KMS-11 (cell line): ENCODE measurements at regions not wholly inside any gene's neighbourhood (a gene's known extent, or its start where the extent isn't known, plus 50 kb on each side); places are given as distances from the start of the nearest gene placed in this dataset.
A peak's percentile ranks its signal among the peaks of the same experiment; 100 is the strongest.

Experiments used
- H2AFZ ChIP-seq: fragments of 200-600 bp; sonication (generic); 2 replicates; pipeline ENCODE4 v1.6.1; 2016; ENCODE audit warnings: antibody characterized with exemption, mixed run types, low read depth
- H3K27ac ChIP-seq: fragments of 200-600 bp; sonication (generic); 2 replicates; pipeline ENCODE4 v1.6.1; 2016; ENCODE audit warnings: mild to moderate bottlenecking, mixed run types
- H3K27me3 ChIP-seq: fragments of 200-600 bp; sonication (generic); 2 replicates; pipeline ENCODE4 v1.6.1; 2017; ENCODE audit warnings: mild to moderate bottlenecking, low read depth, mixed run types, moderate library complexity; ENCODE audit not compliant: insufficient read depth
- H3K36me3 ChIP-seq: fragments of 200-600 bp; sonication (generic); 2 replicates; pipeline ENCODE4 v1.6.1; 2017; ENCODE audit warnings: mild to moderate bottlenecking, mixed run types; ENCODE audit not compliant: insufficient read depth
- H3K4me1 ChIP-seq: fragments of 200-600 bp; sonication (generic); 2 replicates; pipeline ENCODE4 v1.6.1; 2016; ENCODE audit warnings: mild to moderate bottlenecking, low read depth, mixed run types; ENCODE audit not compliant: poor library complexity, severe bottlenecking
- H3K4me2 ChIP-seq: fragments of 200-600 bp; sonication (generic); 2 replicates; pipeline ENCODE4 v1.7.0; 2016; ENCODE audit warnings: mild to moderate bottlenecking, mixed run types
- H3K4me3 ChIP-seq: fragments of 200-600 bp; sonication (generic); IDR thresholded peaks from 2 replicates; pipeline ENCODE4 v1.6.1; 2017; ENCODE audit warnings: low read depth, low read length, mixed read lengths; ENCODE audit not compliant: insufficient read depth
- H3K79me2 ChIP-seq: fragments of 200-600 bp; sonication (generic); 2 replicates; pipeline ENCODE4 v1.6.1; 2016; ENCODE audit warnings: low read depth, mixed run types; ENCODE audit not compliant: insufficient read depth
- H3K9ac ChIP-seq: fragments of 200-600 bp; sonication (generic); 2 replicates; pipeline ENCODE4 v1.6.1; 2016; ENCODE audit warnings: mild to moderate bottlenecking, mixed run types
- H4K20me1 ChIP-seq: fragments of 200-600 bp; sonication (generic); 2 replicates; pipeline ENCODE4 v1.6.1; 2016; ENCODE audit warnings: mild to moderate bottlenecking, mixed run types; ENCODE audit not compliant: insufficient read depth
- CTCF ChIP-seq: fragments of 200-600 bp; sonication (generic); conservative IDR thresholded peaks from 2 replicates; pipeline ENCODE4 v1.6.1; 2017; ENCODE audit warnings: low read depth, mild to moderate bottlenecking, antibody characterized with exemption, low read length, moderate library complexity, mixed read lengths

GRCh38 chr4:138537731-138538490 is 295.8 kb upstream of the SLC7A11 start:
- H3K27ac ChIP-seq: no peak overlapping the region
- H3K4me1 ChIP-seq: no peaks in the 10 kb centered on the region
- H3K27me3 ChIP-seq: no peaks in the 10 kb centered on the region
- no peak overlapping the region for H3K9ac ChIP-seq
- no peak for TF ChIP-seq CTCF
- no peak overlapping the region for H2AFZ ChIP-seq
- no peaks in the 10 kb centered on the region for H3K36me3 ChIP-seq
- no peak overlapping the region for H3K4me3 ChIP-seq
- no peaks in the 10 kb centered on the region for H4K20me1 ChIP-seq
- no peak overlapping the region for H3K4me2 ChIP-seq
- no peaks in the 10 kb centered on the region for H3K79me2 ChIP-seq

- no peaks in the 10 kb centered on the region for H3K27me3 ChIP-seq
- H3K4me3 ChIP-seq: no peak overlapping the region
- no peak for TF ChIP-seq CTCF
- no peaks in the 10 kb centered on the region for H3K79me2 ChIP-seq
- no peaks in the 10 kb centered on the region for H4K20me1 ChIP-seq
- H2AFZ ChIP-seq: no peak overlapping the region
- no peaks in the 10 kb centered on the region for H3K4me1 ChIP-seq
- no peaks in the 10 kb centered on the region for H3K36me3 ChIP-seq
- H3K9ac ChIP-seq: no peak overlapping the region
- no peak overlapping the region for H3K4me2 ChIP-seq
- H3K27ac ChIP-seq: no peak overlapping the region
These were observed 293.2 kb upstream of the SLC7A11 start for GRCh38 chr4:138535316-138535715.

GRCh38 chr4:138522366-138522765 is 280.2 kb upstream of the SLC7A11 start:
- Histone ChIP-seq H3K4me2 (no peak overlapping the region), H3K4me1 (no peaks in the 10 kb centered on the region), H4K20me1 (no peaks in the 10 kb centered on the region), H3K4me3 (no peak overlapping the region), H3K36me3 (no peaks in the 10 kb centered on the region), H3K9ac (no peak overlapping the region), H2AFZ (no peak overlapping the region), H3K27me3 (no peaks in the 10 kb centered on the region), H3K27ac (no peak overlapping the region), H3K79me2 (no peaks in the 10 kb centered on the region)
- TF ChIP-seq CTCF: peak; percentile 58

- no peaks in the 10 kb centered on the region for H3K4me1 ChIP-seq
- no peaks in the 10 kb centered on the region for H4K20me1 ChIP-seq
- no peaks in the 10 kb centered on the region for H3K79me2 ChIP-seq
- no peak overlapping the region for H3K9ac ChIP-seq
- no peak overlapping the region for H3K4me2 ChIP-seq
- no peak for TF ChIP-seq CTCF
- no peaks in the 10 kb centered on the region for H3K27me3 ChIP-seq
- no peaks in the 10 kb centered on the region for H3K36me3 ChIP-seq
- H3K4me3 ChIP-seq: no peak overlapping the region
- no peak overlapping the region for H2AFZ ChIP-seq
- no peak overlapping the region for H3K27ac ChIP-seq
These were observed 279.7 kb upstream of the SLC7A11 start for GRCh38 chr4:138521809-138522208.
